Fibroblast of peridontal ligament (primary cell): ENCODE measurements at regions not wholly inside any gene's neighbourhood (a gene's known extent, or its start where the extent isn't known, plus 50 kb on each side); places are given as distances from the start of the nearest gene placed in this dataset.

ENCODE experiments used
- DNase-seq: peaks from one replicate; pipeline ENCODE4 v3.0.0-alpha.2; 2010; ENCODE audit errors: extremely low read depth

DNA sequence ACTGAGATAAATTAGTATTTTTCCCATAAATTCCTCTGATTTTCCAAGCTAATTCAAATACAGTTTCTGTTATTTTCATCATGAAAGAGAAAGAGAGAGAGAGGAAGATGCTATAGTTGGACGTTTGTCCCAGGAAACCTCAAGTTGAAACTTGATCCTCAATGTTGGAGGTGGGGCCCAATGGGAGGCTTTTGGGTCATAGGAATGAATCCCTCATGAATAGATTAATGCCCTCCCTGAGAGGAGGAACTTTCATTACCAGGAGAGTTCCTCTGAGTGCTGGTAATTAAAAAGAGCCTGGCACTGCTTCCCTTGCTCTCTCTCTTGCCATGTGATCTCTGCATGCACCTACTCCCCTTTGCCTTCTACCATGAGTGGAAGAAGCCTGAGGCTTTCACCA is 189.9 kb upstream of the SMC2 start:
- no peak for DNase-seq

- no peak for DNase-seq
Measured at GRCh38 chr9:103913899-103914298, 180.2 kb upstream of the SMC2 start.

- no peak for DNase-seq
Measured at GRCh38 chr9:103919605-103920209, 174.4 kb upstream of the SMC2 start.

GRCh38 chr9:103928442-103928841 is 165.7 kb upstream of the SMC2 start:
- DNase-seq: no peak

DNA sequence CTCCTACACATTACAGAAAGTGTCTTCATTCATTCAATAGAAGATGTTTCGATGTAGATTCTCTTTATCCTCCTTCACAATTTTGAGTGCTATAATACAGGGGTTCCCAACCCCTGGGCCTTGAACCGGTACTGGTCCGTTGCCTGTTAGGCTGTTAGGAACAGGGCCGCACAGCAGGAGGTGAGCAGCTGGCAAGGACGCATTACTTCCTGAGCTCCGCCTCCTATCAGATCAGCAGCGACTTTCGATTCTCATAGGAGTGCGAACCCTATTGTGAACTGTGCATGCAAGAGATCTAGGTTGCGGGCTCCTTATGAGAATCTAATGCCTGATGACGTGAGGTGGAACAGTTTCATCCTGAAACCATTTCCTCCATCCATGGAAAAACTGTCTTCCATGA is 153.0 kb upstream of the SMC2 start:
- DNase-seq: no peak

GRCh38 chr9:103942200-103942599 is 151.9 kb upstream of the SMC2 start:
- no peak for DNase-seq

DNA sequence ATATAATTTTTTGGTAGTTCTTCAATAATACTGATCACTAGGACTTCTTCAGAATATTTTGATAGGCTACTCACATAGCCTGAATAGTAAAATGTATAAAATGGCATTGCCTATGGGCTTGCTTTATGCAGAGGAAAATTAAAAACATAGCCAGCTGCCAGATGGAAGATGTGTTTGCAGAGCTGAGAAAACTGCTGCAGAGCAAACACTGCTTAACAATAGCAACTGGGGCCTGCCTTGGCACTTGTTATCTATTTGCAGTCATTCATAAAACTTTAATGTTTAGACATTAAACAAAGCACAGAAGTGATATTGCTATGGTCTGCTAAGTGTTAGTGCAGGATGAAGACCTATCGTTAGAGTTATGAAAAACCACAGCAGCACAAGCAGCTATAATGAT is 151.5 kb upstream of the SMC2 start:
- DNase-seq: no peak

DNA sequence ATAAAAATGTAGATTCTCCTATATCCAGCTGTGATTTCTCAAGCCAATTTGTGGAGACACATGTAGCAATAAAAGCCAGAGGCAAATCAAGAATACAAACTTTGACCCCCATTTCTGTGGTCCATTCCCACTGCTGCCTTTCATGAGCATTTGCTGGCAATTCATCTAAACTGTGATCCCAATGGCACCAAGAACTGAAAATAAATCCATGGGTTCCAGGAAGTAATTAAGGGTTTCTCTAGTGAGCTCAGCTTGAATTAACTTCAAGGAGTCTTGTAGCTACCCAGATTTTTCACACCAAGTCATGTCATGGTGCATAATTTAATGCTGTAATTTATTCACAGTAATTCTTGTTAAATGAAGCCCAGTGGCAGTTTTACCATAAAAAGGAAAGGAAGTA is 145.0 kb upstream of the SMC2 start:
- no peak for DNase-seq

DNA sequence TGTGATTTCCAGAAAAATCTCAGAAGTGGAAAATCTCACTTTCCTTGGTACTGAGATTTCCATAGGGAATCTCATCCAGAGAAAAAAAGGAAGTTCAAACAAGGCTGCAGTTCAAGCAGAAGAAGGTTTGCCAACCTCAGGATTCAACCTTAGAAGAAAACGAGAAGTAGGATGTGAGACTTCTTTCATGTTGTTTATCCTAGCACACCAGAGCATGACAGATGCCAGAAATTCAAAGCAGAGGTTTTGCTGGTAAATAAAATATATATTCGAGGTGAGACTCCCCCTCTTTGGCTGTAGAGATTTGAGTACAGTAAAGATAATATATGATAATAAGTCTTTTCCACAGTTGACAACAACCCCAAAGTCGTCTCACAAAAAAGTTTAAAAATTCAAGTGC is 116.9 kb upstream of the SMC2 start:
- no peak for DNase-seq

DNA sequence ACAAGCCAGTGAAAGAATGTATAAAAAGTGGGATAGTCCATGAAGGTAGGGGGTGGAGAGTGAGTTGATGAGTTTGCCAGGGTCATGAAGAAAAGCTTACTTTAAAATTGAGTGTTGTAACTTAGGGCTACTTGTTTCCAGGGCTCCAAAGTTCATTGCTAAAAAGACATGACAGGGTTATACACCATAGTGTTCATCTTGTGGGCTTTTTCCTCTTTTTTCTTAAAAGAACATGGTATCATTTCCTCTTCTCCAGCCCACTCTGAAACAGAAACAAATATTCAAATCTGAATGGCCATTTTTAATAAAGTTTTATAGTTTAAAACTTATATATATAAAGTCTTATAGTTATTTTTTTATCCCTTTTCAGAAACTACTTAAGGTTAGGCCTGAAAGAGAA is 115.7 kb upstream of the SMC2 start:
- DNase-seq: no peak

- no peak for DNase-seq
Measured at GRCh38 chr9:103981912-103982311, 112.2 kb upstream of the SMC2 start.

DNA sequence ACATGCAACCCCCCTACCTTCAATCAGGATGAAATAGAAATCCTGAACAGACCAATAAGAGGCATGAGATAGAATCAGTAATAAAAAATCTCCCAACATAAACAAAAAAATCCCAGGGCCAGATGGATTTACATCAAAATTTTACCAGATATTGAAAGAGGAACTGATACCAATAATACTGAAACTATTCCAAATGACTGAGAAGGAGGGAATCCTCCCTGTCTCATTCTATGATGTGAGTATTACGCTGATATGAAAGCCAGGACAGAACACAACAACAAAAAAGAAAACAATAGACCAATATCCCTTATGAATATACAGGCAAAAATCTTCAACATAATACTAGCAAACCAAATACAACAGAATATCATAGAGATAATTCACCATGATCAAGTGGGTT is 109.0 kb upstream of the SMC2 start:
- no peak for DNase-seq

- no peak for DNase-seq
Measured at GRCh38 chr9:103988821-103989220, 105.3 kb upstream of the SMC2 start.

DNA sequence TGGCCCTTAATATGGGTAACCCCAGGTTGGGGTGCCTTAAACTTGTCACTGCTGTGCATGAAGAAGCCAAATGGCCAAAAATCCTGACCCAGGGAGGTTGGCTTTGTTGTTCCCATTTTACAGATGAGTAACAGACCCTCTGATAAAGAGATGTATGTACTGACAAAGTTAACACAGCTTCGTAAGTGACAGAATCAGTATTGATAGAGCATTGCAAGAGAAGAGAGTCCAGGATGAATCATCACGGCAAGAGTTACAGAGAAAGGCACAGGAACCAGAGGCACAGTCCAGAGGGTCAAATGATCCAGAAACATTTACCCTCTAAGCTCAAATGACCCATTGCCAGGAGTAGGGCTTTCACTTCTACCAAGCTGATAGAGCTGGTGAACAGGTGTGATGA is 103.8 kb upstream of the SMC2 start:
- no peak for DNase-seq

- DNase-seq: no peak
Measured at GRCh38 chr9:103991001-103991400, 103.1 kb upstream of the SMC2 start.

DNA sequence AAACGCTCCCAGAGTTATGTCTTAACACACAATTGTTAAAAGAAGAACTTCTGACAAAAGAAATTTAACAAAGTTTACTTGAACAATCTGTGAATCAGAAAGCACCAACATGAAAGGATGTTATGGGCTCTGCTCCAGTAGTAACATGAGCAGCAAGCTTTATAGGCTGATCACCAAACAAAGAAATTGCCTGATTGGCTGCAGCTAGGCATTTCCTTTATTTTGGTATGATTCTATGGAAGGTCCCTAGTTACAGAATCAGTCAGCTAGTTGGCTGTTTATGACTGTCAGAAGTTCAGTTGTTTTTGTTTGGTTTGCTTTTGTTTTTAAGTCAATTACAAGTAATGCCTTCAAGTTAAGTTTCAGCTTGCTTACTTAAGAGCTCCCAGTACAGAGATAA is 102.4 kb upstream of the SMC2 start:
- DNase-seq: no peak

DNA sequence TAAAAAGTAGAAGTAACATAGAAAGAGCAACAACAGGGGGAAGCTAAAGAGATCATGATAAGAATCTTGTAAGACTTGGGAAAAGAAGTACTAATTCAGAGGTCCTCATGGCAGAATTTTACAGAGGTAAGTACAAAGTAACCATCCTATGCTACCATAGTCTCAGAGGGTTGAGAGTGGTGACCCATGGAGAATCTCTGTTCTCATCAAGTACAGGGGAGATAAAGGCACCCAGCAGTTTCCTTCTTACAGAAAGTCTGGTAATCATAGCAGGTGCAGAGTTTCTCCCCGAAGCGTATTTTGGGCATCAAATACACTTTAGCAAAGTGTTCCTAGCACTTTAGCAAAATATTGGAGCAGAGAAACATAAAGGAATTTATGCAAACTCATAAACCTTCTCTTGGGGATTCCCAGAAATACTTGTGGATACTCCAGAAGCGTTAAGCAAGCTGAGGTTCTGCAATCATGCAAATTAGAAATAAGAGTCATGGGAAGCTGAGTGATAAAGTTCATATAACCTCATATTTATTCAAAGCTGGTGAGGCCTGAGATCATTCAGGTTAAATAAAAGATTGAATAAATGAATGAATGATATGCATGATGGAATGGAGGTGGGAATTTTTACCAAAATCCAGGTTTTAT is 101.0 kb upstream of the SMC2 start:
- DNase-seq: no peak

- no peak for DNase-seq
Measured at GRCh38 chr9:103997856-103998370, 96.2 kb upstream of the SMC2 start.

DNA sequence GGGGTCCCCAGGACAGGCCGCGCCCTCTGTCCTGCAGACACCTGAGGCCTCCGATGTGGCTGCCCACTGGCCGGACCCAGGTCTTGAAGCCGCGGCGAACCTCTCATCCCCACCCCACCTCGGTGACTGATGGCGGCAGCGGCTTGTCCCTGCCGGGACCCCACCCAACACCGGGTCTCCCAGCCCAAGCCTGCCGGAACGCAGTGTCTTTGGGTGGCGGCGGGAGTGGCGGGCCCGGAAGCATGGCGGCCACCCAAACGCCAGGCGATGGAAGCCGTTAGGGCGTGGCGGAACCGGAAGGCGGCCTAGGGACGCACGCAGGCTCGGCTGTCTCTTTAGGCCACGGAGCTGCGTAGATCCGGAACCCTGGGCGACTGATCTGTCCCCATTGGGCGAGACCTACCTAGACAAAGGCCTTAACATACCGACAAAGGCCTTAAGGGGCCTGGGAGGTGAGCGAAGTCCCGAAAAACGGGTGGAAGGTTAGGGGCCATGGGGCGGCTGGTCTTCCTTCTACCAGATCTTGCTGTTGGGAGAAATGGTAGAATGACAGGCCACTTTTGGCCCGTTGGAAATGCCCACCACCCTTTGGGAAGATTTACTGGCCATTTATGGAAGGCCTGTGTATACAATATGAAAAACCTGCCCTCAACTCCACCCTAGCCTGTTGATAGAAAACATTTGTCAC is 94.6 kb upstream of the SMC2 start:
- no peak for DNase-seq

- no peak for DNase-seq
Measured at GRCh38 chr9:104009826-104010225, 84.3 kb upstream of the SMC2 start.

GRCh38 chr9:104022083-104022482 is 72.0 kb upstream of the SMC2 start:
- no peak for DNase-seq

GRCh38 chr9:104025104-104025503 is 69.0 kb upstream of the SMC2 start:
- no peak for DNase-seq

GRCh38 chr9:104025945-104026344 is 68.2 kb upstream of the SMC2 start:
- DNase-seq: peak; percentile 31
